ENCODE measurements at regions not wholly inside any gene's neighbourhood (a gene's known extent, or its start where the extent isn't known, plus 50 kb on each side); places are given as distances from the start of the nearest gene placed in this dataset.

GRCh38 chr1:192751260-192751659 is 57.6 kb upstream of the RGS2 start:
- Histone ChIP-seq H3K4me2 (ENCODE audit: insufficient read depth in 1 of 2, low read depth in 2 of 2, low read length in 2 of 2) (no peak overlapping the region), H2BK120ac (replicated peaks; ENCODE audit: low read depth, low read length) (no peak overlapping the region), H3K79me2 (ENCODE audit: control insufficient read depth in 1 of 2, insufficient read depth in 2 of 2, low read length in 2 of 2) (no peaks in the 10 kb centered on the region), H3K9ac (replicated peaks in 1 of 4; ENCODE audit: extremely low read depth in 1 of 4, low read depth in 3 of 4, low read length in 3 of 4) (no peak overlapping the region), H3K4ac (replicated peaks; ENCODE audit: insufficient read length, low read depth, low read length) (no peak overlapping the region), H3K23ac (ENCODE audit: insufficient read length) (no peak overlapping the region), H2BK15ac (ENCODE audit: low read length) (no peak overlapping the region), H3K79me1 (ENCODE audit: low read depth, low read length) (no peaks in the 10 kb centered on the region), H3K23me2 (ENCODE audit: low read depth, low read length) (no peaks in the 10 kb centered on the region), H4K8ac (ENCODE audit: extremely low read depth, insufficient read depth, low read length) (no peak overlapping the region), H3K27ac (ENCODE audit: low read depth, low read length) (no peak overlapping the region), H3K9me3 (ENCODE audit: insufficient read depth in 2 of 2, low read depth in 1 of 2, low read length in 1 of 2) (peaks cover 0 to 4% of the 10 kb centered on the region in 2 experiments; a peak in 1 of 4 replicates), H4K91ac (replicated peaks; ENCODE audit: insufficient read length, low read length) (no peak overlapping the region), H2BK12ac (ENCODE audit: low read depth, low read length) (no peak overlapping the region), H3K18ac (ENCODE audit: extremely low read depth, low read length) (no peak overlapping the region), H3K14ac (ENCODE audit: insufficient read length) (no peak overlapping the region), H3K56ac (replicated peaks; ENCODE audit: insufficient read length, low read depth, low read length) (no peak overlapping the region), H2AK5ac (ENCODE audit: low read depth, low read length) (no peak overlapping the region), H3K4me1 (replicated peaks in 1 of 4; ENCODE audit: control insufficient read depth in 3 of 4, insufficient read depth in 4 of 4, low read length in 3 of 4) (0 out of 7 replicates have a peak, but pooled peaks cover 0 to 2% (median 0%) of the 10 kb centered on the region in 4 experiments), H2BK20ac (ENCODE audit: low read length) (no peak overlapping the region), H4K5ac (ENCODE audit: insufficient read length, low read depth, low read length) (no peak overlapping the region), H4K20me1 (replicated peaks in 1 of 2; ENCODE audit: control insufficient read depth in 1 of 2, insufficient read depth in 2 of 2, low read length in 2 of 2) (no peaks in the 10 kb centered on the region), H3K36me3 (ENCODE audit: control insufficient read depth in 2 of 4, insufficient read depth in 4 of 4, low read length in 3 of 4) (no peaks in the 10 kb centered on the region), H2BK5ac (ENCODE audit: low read depth, low read length) (no peak overlapping the region), H3K4me3 (ENCODE audit: extremely low read depth in 1 of 4, insufficient read depth in 2 of 4, low read depth in 3 of 4, low read length in 4 of 4) (no peak overlapping the region), H3K27me3 (replicated peaks in 1 of 4; ENCODE audit: control insufficient read depth in 3 of 4, extremely low read depth in 1 of 4, insufficient read depth in 3 of 4, low read length in 3 of 4) (peaks cover 0 to 1% (median 0%) of the 10 kb centered on the region in 4 experiments; a peak in 1 of 7 replicates), H2AFZ (ENCODE audit: low read length) (no peak overlapping the region)
- POLR2A ChIA-PET (ENCODE audit: partially characterized antibody) = no interaction called here
- no peak for DNase-seq (ENCODE audit: low read depth in 1 of 2, low spot score in 2 of 2)
- WGBS, 2 experiments (ENCODE audit: extremely low coverage in 1 of 2, insufficient coverage in 1 of 2, insufficient read length in 1 of 2, insufficient replicate concordance in 2 of 2, low coverage in 1 of 2, low lambda C conversion rate in 2 of 2, missing lambda C conversion rate in 1 of 2) = 94% methylated on average over 12 of the region's 12 CpGs; no CpG with 5 or more reads in 1 of the 2 experiments
- no peak for FAIRE-seq
- CTCF ChIA-PET (ENCODE audit: partially characterized antibody) = interaction anchor here (1.7 kb wide), 1 partner anchor 10 kb away, joined by 4 read pairs; no protein-coding TSS in a partner anchor
- no peak for TF ChIP-seq CBX8 (IDR thresholded peaks at IDR 0.05; ENCODE audit: borderline replicate concordance, low read depth, low read length)
- no peak for TF ChIP-seq EZH2 (IDR thresholded peaks at IDR 0.05; ENCODE audit: low read depth, low read length, severe bottlenecking)
- no peak for TF ChIP-seq KDM5A (IDR thresholded peaks at IDR 0.05; ENCODE audit: low read length)
- no peak for TF ChIP-seq HDAC6 (IDR thresholded peaks at IDR 0.05; ENCODE audit: low read depth, low read length)
- no peak for TF ChIP-seq RXRA (IDR thresholded peaks at IDR 0.05; ENCODE audit: insufficient read depth, low read depth, low read length)
- TF ChIP-seq CTCF (IDR thresholded peaks at IDR 0.05; ENCODE audit: control extremely low read depth in 1 of 3, insufficient read depth in 1 of 3, low read depth in 1 of 3, low read length in 3 of 3) = no peak
- no peak for TF ChIP-seq TBP (IDR thresholded peaks at IDR 0.05; ENCODE audit: low read depth, low read length)
- TF ChIP-seq NANOG (IDR thresholded peaks at IDR 0.05; ENCODE audit: insufficient read depth, low read depth, low read length, poor library complexity, severe bottlenecking) = no peak
- no peak for TF ChIP-seq SIN3A (conservative IDR thresholded peaks at IDR 0.05 in 1 of 2, IDR thresholded peaks at IDR 0.05 in 1 of 2; ENCODE audit: low read depth in 1 of 2, low read length in 2 of 2)
- no peak for TF ChIP-seq CTBP2 (IDR thresholded peaks at IDR 0.05; ENCODE audit: borderline replicate concordance, insufficient read depth, insufficient read length, low read length)
- no peak for TF ChIP-seq JUN (IDR thresholded peaks at IDR 0.05; ENCODE audit: low read depth, low read length)

Data from H1 (cell line).